Endothelial cell of umbilical vein (primary cell): ENCODE measurements at regions not wholly inside any gene's neighbourhood (a gene's known extent, or its start where the extent isn't known, plus 50 kb on each side); places are given as distances from the start of the nearest gene placed in this dataset.
"Not testable (repeated sequence)": the region's sequence is repeated elsewhere in the genome, so short reads cannot be mapped to it uniquely, and the experiment has no call there.

Experiments
- BruUV-seq: library from RNA; stranded (reverse); fragments of 400-500 nt; replicated peaks from 2 replicates; lab custom pipeline; 2021; lab: Mats Ljungman, UMichigan
- CTCF ChIA-PET: fragments of 300-600, 350-600 bp; sonication (Branson Sonifier 250); formaldehyde crosslinking; loops from one replicate; lab custom pipeline; 2021; ENCODE audit warnings: antibody characterized with exemption, inconsistent platforms; lab: Charles Lee
- POLR2A ChIA-PET: fragments of 300-600, 350-600 bp; sonication (Branson Sonifier 250); formaldehyde crosslinking; loops from one replicate; lab custom pipeline; 2021; ENCODE audit warnings: antibody characterized with exemption, inconsistent platforms; lab: Charles Lee
- DNase-seq: peaks from one replicate; pipeline ENCODE4 v3.0.0-alpha.2; 2011; ENCODE audit warnings: low read depth, low spot score
- FAIRE-seq: peaks from 2 replicates; lab custom pipeline; 2011; peaks lifted over from hg19 to GRCh38; lab: Jason Lieb, UNC
- H2AFZ ChIP-seq: 2 replicates; pipeline ENCODE4 v1.6.0; 2012; ENCODE audit warnings: low read depth, low read length, control low read depth, inconsistent platforms
- H3K27ac ChIP-seq: 2 replicates; pipeline ENCODE4 v1.5.1; 2011; ENCODE audit warnings: low read depth, mild to moderate bottlenecking, control low read depth, low read length, moderate library complexity; ENCODE audit not compliant: insufficient read depth
- H3K27me3 ChIP-seq, 2 experiments: 2 replicates each; pipeline versions ENCODE4 v1.6.0 to v1.6.1; 2011; ENCODE audit warnings: low read length in 2 of 2, mixed read lengths in 1 of 2; ENCODE audit not compliant: control insufficient read depth in 2 of 2, insufficient read depth in 2 of 2
- H3K36me3 ChIP-seq, 2 experiments: 2 replicates in 1 of 2; 3 replicates in 1 of 2; pipeline ENCODE4 v1.5.1; 2011; ENCODE audit warnings: low read length in 2 of 2, mild to moderate bottlenecking in 1 of 2, moderate library complexity in 1 of 2; ENCODE audit not compliant: control insufficient read depth in 2 of 2, insufficient read depth in 2 of 2; ENCODE audit errors: extremely low read depth in 1 of 2
- H3K4me1 ChIP-seq: 3 replicates; pipeline ENCODE4 v1.5.1; 2011; ENCODE audit warnings: mild to moderate bottlenecking, low read length; ENCODE audit not compliant: control insufficient read depth, insufficient read depth; ENCODE audit errors: extremely low read depth
- H3K4me2 ChIP-seq: 2 replicates; pipeline ENCODE4 v1.6.1; 2011; ENCODE audit warnings: low read length, control low read depth, mixed read lengths; ENCODE audit not compliant: insufficient read depth
- H3K4me3 ChIP-seq, 3 experiments: fragments of 200-600 bp in 1 of 3; sonication (generic), shearing (Covaris generic) in 1 of 3; replicated peaks in 1 of 3; 2 replicates each; pipeline ENCODE4 v1.5.1; 2011 to 2016; ENCODE audit warnings: control low read depth in 3 of 3, low read length in 3 of 3, mild to moderate bottlenecking in 2 of 3, inconsistent platforms in 1 of 3, low read depth in 1 of 3, moderate library complexity in 1 of 3; ENCODE audit not compliant: insufficient read depth in 1 of 3
- H3K79me2 ChIP-seq: 2 replicates; pipeline ENCODE4 v1.6.0; 2012; ENCODE audit warnings: low read length, inconsistent platforms; ENCODE audit not compliant: control insufficient read depth, insufficient read depth
- H3K9ac ChIP-seq: replicated peaks from 2 replicates; pipeline ENCODE3; 2011; ENCODE audit warnings: low read length, control low read depth; ENCODE audit not compliant: insufficient read depth; ENCODE audit errors: extremely low read depth
- H3K9me1 ChIP-seq: replicated peaks from 3 replicates; pipeline ENCODE4 v1.6.0; 2011; ENCODE audit warnings: mild to moderate bottlenecking, low read length; ENCODE audit not compliant: control insufficient read depth, insufficient read depth; ENCODE audit errors: extremely low read depth
- H3K9me3 ChIP-seq: replicated peaks from 2 replicates; pipeline ENCODE4 v1.5.1; 2012; ENCODE audit warnings: low read length, inconsistent platforms; ENCODE audit not compliant: control insufficient read depth, insufficient read depth
- H4K20me1 ChIP-seq: replicated peaks from 2 replicates; pipeline ENCODE3; 2011; ENCODE audit warnings: mild to moderate bottlenecking, low read length; ENCODE audit not compliant: control insufficient read depth, insufficient read depth; ENCODE audit errors: extremely low read depth
- EZH2 ChIP-seq: IDR thresholded peaks from 2 replicates; pipeline ENCODE4 v1.6.1; 2012; ENCODE audit warnings: borderline replicate concordance, low read depth, mild to moderate bottlenecking, moderate library complexity, low read length, inconsistent platforms; ENCODE audit not compliant: severe bottlenecking
- FOS ChIP-seq: IDR thresholded peaks from 2 replicates; pipeline ENCODE4 v1.6.1; 2011; ENCODE audit warnings: mild to moderate bottlenecking, low read length, moderate library complexity, borderline replicate concordance; ENCODE audit not compliant: insufficient read depth
- GATA2 ChIP-seq: IDR thresholded peaks from 2 replicates; pipeline ENCODE4 v1.7.0; 2011; ENCODE audit warnings: low read depth, mild to moderate bottlenecking, moderate library complexity, mixed read lengths, low read length; ENCODE audit not compliant: insufficient read length, insufficient read depth
- JUN ChIP-seq: IDR thresholded peaks from 2 replicates; pipeline ENCODE4 v1.6.1; 2011; ENCODE audit warnings: borderline replicate concordance, low read depth; ENCODE audit not compliant: insufficient read length, insufficient read depth
- MAX ChIP-seq: IDR thresholded peaks from 2 replicates; pipeline ENCODE4 v1.6.1; 2011; ENCODE audit not compliant: insufficient read depth, insufficient read length
- MYC ChIP-seq: IDR thresholded peaks from one replicate; pipeline ENCODE4 v1.6.1; 2011; ENCODE audit warnings: mild to moderate bottlenecking, low read depth, low read length
- POLR2A ChIP-seq: IDR thresholded peaks from 2 replicates; pipeline ENCODE4 v1.6.1; 2012; ENCODE audit warnings: low read depth, mild to moderate bottlenecking, control low read depth, low read length
- POLR2AphosphoS5 ChIP-seq: IDR thresholded peaks from 2 replicates; pipeline ENCODE4 v1.6.1; 2012; ENCODE audit warnings: low read depth, mild to moderate bottlenecking, control low read depth, low read length, moderate library complexity; ENCODE audit not compliant: insufficient read depth
- dilution Hi-C: fragments of 300-500 bp; cut with MboI; formaldehyde crosslinking; loops from one replicate; pipeline ENCODE4 v1.15.0; 2019; ENCODE audit warnings: low sequenced_read_pairs; ENCODE audit not compliant: extremely low pct_ligation_motif_present
- intact Hi-C: fragments of 100-400 bp; cut with micrococcal nuclease; formaldehyde crosslinking; loops from one replicate; pipeline ENCODE4 v1.10.0; 2022
- TF ChIP-seq, protein P1 (sequence below), 2 donors: IDR thresholded peaks; 1 replicate in 1 of 2; 2 replicates in 1 of 2; pipeline ENCODE4 v1.5.1; 2011; ENCODE audit warnings: low read length in 2 of 2, mild to moderate bottlenecking in 2 of 2, moderate library complexity in 2 of 2, control low read depth in 1 of 2, inconsistent platforms in 1 of 2, low read depth in 1 of 2; ENCODE audit not compliant: insufficient read depth in 1 of 2; ENCODE audit errors: extremely low read depth in 1 of 2

- POLR2A ChIA-PET, result no interaction called here
- H3K36me3 ChIP-seq, result no peaks in the 10 kb centered on the region
- H3K79me2 ChIP-seq, result no peaks in the 10 kb centered on the region
- no peak overlapping the region for H3K9ac ChIP-seq
- CTCF ChIA-PET, result interaction anchor here (0.7 kb wide), 1 partner anchor 100 kb away, joined by 3 read pairs; no protein-coding TSS in a partner anchor
- intact Hi-C loops (no loop called here), dilution Hi-C loops (no loop called here)
- BruUV-seq, result no TSS peak
- no peaks in the 10 kb centered on the region for H4K20me1 ChIP-seq
- H3K27ac ChIP-seq, result no peak overlapping the region
- H3K4me1 ChIP-seq, result no peaks in the 10 kb centered on the region
- no peak for DNase-seq
- H3K9me3 ChIP-seq, result no peaks in the 10 kb centered on the region
- H3K4me2 ChIP-seq, result no peak overlapping the region
- FAIRE-seq, result no peak
- H3K9me1 ChIP-seq, result no peaks in the 10 kb centered on the region
- no peak overlapping the region for H2AFZ ChIP-seq
- H3K27me3 ChIP-seq, result peaks cover 0 to 2% of the 10 kb centered on the region in 2 experiments
- TF ChIP-seq POLR2A (no peak), EZH2 (no peak), MYC (no peak), POLR2AphosphoS5 (no peak), GATA2 (no peak), MAX (no peak), FOS (no peak), JUN (no peak)
- TF ChIP-seq, protein P1, sequence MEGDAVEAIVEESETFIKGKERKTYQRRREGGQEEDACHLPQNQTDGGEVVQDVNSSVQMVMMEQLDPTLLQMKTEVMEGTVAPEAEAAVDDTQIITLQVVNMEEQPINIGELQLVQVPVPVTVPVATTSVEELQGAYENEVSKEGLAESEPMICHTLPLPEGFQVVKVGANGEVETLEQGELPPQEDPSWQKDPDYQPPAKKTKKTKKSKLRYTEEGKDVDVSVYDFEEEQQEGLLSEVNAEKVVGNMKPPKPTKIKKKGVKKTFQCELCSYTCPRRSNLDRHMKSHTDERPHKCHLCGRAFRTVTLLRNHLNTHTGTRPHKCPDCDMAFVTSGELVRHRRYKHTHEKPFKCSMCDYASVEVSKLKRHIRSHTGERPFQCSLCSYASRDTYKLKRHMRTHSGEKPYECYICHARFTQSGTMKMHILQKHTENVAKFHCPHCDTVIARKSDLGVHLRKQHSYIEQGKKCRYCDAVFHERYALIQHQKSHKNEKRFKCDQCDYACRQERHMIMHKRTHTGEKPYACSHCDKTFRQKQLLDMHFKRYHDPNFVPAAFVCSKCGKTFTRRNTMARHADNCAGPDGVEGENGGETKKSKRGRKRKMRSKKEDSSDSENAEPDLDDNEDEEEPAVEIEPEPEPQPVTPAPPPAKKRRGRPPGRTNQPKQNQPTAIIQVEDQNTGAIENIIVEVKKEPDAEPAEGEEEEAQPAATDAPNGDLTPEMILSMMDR (IDR thresholded peaks at IDR 0.05; ENCODE audit: extremely low read depth in 1 of 2, insufficient read depth in 1 of 2, low read depth in 1 of 2, low read length in 2 of 2), result no peak
- no peak overlapping the region for H3K4me3 ChIP-seq
These were observed 343.7 kb downstream of the NSUN3 start for GRCh38 chr3:94406595-94406994.

- H3K4me1 ChIP-seq, H3K27ac ChIP-seq, H3K27me3 ChIP-seq, H3K79me2 ChIP-seq, POLR2A ChIA-PET, H2AFZ ChIP-seq, BruUV-seq, H3K4me2 ChIP-seq, dilution Hi-C loops, H3K9me1 ChIP-seq, H3K9ac ChIP-seq, H3K4me3 ChIP-seq, H4K20me1 ChIP-seq, H3K36me3 ChIP-seq, DNase-seq, H3K9me3 ChIP-seq, intact Hi-C loops, FAIRE-seq: not testable (repeated sequence)
- CTCF ChIA-PET, result interaction anchor here (1.2 kb wide), 1 partner anchor 11 kb away, joined by 3 read pairs; no protein-coding TSS in a partner anchor
These were observed 350.1 kb downstream of the NSUN3 start for GRCh38 chr3:94412936-94413335.
